ENCODE measurements at regions not wholly inside any gene's neighbourhood (a gene's known extent, or its start where the extent isn't known, plus 50 kb on each side); places are given as distances from the start of the nearest gene placed in this dataset.
"Not testable (repeated sequence)": the region's sequence is repeated elsewhere in the genome, so short reads cannot be mapped to it uniquely, and the experiment has no call there.

DNA sequence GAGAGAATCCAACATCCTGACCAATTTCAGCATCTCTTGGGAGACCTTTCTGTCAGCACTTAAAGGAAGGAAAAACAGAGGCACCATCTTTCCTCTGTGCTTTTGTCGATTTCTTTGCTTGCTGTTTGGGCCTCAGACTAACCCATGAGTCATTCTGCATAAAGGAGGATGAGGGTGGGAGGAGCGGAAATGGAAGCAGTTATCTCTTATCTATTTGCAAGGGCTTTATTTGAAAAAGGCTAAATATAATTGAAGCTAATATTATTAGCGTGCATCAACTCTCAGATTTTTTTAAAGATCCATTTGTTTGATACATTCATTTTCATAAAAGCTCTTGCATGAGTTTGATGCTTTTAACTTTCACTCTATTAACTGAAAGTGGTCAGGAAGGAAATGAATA lies 72.9 kb downstream of the ZNF622 start:
- DNase-seq (ENCODE audit: low spot score): peak; percentile 16

DNA sequence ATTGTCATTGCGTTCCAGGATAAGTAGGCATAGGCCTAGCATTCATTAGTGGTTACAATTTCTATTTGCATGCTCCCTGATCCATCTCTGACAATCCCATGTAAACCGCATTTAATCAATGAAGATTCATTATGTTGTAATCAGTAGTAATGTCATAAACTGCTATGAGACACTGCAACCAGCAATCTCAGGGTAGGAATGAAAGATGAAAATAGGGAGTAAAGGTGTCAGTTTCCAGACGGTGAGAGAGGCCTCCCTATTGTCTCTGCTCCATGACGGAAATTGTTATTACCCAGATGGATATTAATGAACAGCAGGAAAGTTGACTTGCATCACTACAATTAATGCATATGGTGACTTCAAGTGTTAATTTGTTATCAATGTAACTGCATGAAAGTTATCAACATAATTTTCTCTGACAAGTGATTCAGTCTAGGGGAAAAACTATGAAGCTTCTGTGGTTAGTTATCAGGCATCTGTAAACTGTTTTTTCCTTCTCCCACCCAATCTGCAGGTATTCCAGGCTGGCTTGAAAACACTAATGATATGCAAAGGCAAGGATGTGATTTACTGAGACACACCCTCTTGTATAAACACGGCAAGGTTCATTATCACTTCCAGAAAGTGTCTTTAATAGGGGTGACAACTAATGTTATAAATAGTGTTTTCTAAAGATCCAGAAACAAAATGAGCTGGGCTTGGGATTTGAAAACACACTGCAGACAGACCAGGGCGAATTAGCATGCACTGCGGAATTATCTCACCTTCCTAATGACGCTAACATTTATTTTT lies 73.5 kb downstream of the ZNF622 start:
- no peak for DNase-seq (ENCODE audit: low spot score)

DNA sequence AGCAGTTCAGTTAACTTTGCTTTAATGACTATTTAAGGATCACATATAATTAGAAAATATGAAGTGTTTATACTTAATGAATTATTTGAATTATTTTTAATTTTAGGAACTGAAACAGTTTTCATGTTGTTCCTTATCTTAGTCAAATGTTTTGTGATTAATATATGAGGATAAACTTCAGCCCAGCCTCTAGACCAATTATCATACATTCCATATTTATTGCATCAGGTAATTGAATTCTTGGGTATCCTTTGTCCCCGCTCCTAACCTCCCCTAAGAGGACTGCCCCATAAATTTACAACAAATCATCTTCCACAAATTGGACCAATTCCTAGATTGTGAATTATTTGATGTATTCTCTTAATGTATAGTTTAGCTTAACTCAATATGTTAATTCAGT lies 74.8 kb downstream of the ZNF622 start:
- DNase-seq (ENCODE audit: low spot score): no peak

DNA sequence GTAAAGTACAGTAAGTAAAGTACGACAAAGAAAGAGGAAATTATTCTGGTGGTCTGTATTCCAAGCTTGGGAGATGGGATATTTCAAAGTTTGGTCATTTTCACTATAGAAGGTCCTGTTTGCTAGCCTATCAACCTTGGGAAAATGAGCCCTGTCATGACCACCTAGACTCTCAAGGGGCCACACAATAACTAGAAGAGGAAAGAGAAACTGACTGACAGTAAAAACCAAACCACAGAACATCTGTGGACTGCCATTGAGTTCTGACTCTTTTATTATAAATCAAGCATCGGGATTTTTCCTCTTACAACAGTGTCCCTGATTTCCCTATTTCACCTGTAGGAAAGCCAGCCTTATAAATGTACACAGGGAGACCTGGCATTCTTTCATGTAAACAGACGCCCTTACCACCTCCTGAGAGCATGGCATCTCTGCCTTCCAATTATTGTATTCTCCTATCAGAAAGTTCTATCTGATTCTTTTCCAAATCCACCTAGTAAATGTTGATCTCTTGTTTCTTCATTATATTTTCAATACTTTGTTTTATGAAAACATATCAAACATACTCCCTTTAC lies 80.0 kb downstream of the ZNF622 start:
- DNase-seq (ENCODE audit: low spot score): no peak

DNA sequence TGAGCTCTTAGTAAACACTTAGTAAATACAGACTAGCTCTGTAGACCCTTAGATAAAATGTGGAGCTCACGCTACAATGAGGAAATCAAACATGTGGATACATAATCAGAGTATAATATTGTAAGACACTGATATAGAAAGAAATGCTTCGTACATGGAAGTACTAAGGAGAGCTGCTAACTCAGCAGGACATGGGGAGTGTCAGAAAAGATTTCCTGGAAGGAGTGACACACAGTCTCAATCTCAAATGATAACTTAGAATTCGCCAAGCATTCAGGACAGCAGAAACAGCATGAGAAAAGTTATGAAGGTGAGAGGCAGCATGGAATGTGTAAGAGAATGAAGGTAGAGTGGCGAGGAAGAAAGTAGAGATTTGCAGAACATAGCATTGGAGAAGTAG lies 80.8 kb downstream of the ZNF622 start:
- DNase-seq (ENCODE audit: low spot score): no peak

DNA sequence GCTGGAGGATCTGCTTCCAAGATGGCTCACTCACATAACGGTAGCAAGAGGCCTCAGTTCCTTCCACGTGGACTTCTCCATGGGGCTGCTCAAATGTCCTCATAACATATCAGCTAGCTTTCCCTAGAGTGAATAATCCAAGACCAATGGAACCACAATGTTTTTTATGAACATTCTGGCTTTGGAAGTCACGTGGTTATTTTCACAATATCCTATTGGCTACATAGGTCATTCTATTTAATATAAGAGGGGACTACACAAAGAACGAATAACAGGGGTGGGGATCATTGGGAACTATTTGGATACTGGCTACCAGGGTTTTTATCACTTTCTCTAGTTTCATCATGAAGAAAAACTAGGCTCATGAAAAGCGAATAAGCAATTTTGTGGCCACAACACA lies 81.4 kb downstream of the ZNF622 start:
- no peak for DNase-seq (ENCODE audit: low spot score)

DNA sequence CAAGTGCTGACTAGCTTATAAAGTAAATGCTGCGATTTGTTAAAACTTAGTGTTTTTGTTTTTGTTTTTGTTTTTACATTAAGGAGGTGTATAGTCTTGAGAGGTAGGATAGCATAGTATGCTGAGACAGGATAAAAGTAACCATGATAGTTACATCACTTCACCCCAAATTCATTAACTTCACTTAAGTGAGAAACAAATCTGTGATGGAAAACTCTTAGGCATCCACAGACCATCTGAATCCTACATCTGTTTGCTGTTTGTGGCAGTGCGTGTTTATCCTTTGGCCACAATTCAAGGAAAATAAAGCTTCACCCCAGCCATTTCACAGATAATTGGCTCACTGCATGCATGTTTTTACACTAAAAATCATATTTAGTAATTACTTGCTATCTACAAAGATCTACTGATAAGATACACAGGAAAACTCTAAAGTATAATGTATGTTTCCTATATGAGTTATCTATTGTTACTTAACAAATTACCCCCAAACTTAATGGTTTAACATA lies 82.0 kb downstream of the ZNF622 start:
- no peak for DNase-seq (ENCODE audit: low spot score)

DNA sequence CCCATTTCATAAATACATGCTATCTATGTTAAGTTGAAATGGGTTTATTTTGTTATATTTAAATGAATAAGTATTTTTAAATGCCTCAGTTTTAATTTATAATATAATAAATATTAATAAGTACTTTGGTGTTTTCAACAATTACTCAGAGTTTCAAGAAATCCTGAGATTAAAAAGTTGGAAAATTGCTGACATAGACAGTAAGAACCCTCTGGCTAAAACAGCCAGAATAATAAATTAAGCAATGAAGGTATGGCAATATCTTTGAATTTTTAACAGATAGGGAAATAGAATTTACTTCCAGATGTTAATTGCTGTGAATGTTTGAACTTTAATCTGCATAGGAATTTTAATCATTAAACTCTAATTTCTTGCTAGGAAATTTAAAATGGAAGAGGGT lies 83.6 kb downstream of the ZNF622 start:
- DNase-seq (ENCODE audit: low spot score): no peak

DNA sequence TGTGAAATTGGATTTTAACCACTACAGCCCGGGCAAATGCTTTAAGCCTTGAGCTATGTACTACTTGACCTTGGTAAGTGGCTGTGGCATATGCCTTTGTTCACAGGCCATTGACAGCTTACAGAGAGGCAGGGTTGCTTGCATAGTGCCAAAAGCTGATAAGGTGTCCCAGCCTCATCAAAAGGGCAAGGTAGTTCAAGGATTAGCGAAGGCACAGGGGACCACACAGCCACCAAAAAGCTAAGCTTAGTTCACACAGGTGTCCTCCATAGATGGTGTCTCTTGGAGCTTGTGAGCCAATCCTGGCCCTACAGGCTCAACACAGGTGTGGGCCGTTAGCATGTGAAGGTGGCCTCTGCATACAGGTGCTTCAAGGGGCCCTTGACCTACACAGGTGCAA lies 86.8 kb downstream of the ZNF622 start:
- no peak for DNase-seq (ENCODE audit: low spot score)

DNA sequence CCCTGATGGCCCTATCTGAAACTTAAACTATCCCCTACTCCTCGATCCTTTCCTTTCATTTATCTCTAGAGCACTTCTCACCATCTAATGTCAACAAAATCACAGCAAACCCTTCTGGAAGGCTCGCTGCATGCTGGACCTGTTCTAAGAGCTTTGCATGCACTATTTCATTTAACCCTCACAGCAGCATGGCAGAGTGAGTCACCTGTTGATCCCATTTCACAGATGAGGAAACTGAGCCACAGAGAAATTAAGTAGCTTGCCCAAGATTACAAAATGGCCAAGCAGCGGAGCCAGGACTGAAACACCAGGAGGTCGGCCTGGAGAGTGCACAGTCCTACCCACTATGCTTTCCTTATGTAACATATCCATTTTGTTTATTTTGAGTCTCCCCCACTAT lies 93.1 kb downstream of the ZNF622 start:
- no peak for DNase-seq (ENCODE audit: low spot score)

DNA sequence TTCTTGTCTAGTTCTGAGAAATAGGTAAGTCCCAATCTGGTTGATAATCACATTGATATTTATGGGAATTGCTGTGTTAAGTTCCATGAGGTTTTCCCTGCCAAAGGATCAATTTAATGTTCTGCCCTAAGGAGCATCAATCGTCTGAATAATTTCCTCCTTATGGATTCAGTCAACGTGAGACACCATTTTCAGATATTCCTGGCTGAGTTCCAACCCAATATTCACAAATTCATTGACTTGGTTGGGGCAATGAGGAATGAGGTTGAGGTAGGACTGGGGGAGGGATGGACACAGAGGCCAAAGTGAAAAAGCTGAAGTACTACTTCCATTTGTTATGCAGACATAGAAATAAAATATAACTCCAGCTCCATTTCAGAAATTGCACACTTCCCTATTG lies 99.1 kb downstream of the ZNF622 start:
- DNase-seq (ENCODE audit: low spot score): no peak

DNA sequence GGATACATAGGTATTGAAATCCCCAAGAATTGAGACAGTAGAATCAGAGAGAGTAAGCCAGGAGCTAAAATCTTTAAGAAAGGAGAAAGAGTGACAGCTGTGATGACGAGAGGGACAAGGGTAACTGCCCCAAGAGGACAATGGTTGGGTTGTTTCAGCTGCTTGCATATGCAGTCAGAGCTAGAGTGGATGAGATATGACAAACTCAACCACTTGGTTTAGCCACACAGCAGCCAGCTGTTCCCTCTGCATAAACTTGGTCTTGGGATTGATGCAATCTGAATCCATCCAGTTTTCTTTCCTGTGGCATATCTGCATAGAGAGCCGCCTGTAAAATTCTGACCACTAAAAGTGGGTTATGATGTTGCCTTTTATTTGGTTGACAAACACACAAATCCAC lies 100.7 kb downstream of the ZNF622 start:
- DNase-seq (ENCODE audit: low spot score): no peak

DNA sequence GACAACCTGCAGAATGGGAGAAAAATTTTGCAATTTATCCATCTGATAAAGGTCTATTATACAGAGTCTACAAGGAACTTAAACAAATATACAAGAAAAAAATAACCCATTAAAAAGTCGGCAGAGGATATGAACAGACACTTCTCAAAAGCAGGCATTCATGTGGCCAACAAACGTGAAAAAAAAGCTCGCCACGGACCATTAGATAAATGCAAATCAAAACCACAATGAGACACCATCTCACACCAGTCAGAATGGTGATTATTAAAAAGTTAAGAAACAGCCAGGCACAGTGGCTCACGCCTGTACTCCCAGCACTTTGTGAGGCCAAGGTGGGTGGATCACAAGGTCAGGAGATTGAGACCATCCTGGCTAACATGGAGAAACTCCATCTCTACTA lies 112.2 kb downstream of the ZNF622 start:
- not testable (repeated sequence) for DNase-seq (ENCODE audit: low spot score)

DNA sequence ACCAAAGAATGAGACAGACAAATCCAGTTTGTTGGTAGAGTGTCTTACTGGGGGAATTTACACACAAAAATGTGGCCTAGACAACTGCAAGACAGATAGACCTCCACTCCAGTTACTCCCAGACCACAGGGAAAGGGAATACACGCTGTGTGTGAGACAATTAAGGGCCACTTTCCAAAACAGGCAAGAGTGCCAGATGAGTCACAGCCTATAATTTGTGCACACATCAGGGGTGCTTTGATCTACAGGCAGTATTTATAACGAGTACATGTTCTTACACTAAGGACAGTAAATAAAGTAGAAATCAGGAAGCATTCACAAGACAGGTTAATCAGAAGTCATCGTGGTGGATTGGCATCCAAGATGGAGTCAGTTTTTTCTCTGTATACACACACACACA lies 114.8 kb downstream of the ZNF622 start:
- no peak for DNase-seq (ENCODE audit: low spot score)

DNA sequence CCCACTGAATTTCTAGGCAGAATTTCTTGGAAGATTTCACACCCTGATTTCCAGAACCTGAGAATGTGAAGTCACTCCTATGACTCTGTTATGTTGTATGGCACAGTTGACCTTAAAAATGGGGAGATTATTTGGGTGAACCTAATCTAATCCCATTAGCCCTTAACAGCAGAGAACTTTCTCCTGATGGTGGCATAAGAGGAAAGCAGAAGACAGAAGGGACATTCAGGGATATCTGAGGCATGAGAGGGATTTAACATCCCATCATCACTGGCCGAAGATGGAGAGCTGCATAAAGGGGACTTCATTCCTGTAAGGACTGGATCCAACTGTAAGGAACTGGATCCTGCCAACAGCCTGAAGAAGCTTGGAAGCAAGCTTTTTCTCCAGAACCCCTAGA lies 119.2 kb downstream of the ZNF622 start:
- no peak for DNase-seq (ENCODE audit: low spot score)

DNA sequence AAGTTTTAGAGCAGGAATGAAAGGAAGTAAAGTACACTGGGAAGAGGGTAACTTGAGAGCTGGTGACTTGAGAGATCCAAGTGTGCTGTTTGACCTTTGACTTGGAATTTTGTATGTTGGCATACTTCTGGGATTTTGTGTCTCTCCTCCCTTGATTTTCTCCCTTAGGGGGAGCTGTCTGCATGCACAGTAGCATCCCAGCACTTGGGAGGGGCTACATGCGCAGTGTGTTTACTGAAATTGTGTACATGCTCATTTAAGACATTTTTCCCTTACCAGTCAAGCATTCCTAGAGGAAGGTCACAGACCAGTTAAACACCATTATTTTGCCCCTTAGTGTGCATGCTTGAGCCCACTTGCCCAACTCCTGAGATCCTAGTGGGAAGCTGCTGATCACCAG lies 120.1 kb downstream of the ZNF622 start:
- no peak for DNase-seq (ENCODE audit: low spot score)

DNA sequence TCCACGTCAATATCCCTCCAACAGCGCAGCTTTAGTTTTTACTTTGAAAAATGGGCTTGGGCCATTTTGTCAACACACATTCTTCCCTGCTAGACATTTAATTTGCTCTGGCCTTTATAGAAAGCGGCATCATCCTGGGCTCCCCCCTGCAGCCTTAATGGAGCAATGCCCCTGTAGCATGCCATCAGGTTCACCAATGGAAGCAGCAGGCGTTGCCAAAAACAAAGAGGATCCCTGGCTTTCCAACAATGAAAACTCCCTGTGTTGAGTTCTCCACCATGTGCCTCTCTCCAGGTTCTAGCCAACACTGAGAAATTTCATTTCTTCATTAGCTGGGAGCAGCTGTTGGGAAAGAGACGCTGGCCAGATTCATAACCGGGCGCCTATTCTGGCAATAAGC lies 139.5 kb downstream of the ZNF622 start:
- DNase-seq (ENCODE audit: low spot score): no peak

DNA sequence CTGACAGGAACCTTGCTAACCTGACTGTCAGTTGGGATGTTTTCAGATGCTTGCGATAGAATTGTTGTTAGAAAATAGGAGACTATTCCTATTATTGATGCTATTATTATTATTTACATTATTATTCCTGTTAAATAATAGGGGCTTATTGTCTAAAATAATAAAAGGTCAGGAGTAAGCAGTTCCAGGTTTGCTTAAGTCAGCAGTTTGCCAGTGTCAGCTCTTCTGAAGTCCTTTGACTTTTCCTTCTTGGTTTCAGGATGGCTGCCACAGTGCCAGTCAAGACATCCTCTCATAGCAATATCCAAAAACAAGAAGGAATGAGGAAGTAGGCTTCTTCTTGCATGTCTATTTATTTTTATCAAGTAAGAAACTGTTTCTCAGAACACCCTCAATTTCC lies 141.7 kb upstream of the MARCHF11 start:
- no peak for DNase-seq (ENCODE audit: low spot score)

DNA sequence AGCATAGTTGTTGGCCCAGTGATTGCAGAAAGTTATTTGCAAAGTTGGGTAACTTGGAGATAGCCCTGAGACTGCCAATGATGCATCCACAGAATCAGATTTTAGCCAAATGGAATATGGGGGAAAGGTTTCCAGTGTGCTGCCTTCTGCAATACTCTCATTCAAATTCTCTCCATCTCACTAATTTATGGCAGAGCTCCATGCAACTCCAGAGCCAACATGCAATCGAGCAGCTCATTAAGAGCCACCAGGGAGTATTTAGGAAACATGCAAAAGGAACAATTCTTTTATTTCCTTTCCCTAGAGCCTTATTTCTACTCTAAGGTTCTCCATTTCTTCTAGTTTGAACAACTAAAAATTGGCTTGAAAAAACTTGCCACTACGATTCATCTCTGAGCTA lies 135.9 kb upstream of the MARCHF11 start:
- DNase-seq (ENCODE audit: low spot score): no peak

DNA sequence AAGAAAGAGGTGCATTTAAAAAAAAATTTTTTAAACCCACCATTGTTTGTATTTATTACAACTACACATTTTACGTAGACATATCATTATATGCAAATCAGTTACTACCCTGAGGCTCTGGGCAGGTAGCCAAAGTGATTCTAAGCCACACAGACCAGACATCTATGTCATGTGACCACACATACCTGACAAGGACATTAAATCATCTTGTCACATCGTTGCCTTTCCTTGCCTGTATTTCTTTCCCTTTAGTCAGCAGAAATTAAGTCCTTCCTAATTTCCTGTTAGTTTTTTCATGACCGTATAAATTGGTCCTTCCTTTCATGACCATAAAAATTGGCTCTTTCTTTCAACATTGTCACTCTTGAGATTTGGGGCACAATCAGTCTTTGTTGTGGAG lies 134.2 kb upstream of the MARCHF11 start:
- DNase-seq (ENCODE audit: low spot score): no peak

DNA sequence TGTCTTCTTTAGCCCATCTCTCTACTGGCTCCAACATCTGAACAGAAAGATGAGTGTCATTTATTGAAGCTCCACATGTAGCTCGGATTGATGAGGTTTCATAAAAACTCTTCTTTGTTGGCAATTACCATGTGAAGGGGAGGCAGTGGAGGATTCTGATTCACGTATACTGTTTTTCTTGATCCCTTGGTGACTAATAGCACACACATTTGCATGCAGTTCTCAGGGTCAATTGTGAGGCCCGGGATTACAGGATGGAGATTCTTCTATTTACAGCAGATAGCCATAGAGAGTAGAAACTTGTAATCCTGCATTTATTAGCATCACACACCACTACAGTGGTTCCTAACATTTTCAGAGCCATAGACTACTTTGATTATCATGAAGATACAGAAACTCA lies 133.2 kb upstream of the MARCHF11 start:
- no peak for DNase-seq (ENCODE audit: low spot score)

DNA sequence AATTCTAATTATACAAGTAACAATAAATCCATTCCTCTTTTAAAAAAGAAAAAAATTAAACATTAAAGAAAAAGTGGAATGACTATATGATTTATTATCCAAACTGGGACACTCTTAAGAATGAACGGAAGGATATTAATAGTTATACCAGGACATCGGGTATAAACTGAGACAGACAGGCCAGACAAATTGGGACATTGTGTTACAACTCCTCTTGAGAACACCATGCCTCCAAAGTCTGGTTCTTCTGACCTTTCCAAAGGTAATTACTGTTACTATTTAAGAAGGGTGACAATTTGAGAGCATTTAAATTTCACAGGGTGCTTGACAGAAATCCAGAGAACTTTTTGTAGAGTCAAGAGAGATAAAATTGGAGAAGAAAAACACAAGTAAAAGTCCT lies 132.1 kb upstream of the MARCHF11 start:
- DNase-seq (ENCODE audit: low spot score): no peak

DNA sequence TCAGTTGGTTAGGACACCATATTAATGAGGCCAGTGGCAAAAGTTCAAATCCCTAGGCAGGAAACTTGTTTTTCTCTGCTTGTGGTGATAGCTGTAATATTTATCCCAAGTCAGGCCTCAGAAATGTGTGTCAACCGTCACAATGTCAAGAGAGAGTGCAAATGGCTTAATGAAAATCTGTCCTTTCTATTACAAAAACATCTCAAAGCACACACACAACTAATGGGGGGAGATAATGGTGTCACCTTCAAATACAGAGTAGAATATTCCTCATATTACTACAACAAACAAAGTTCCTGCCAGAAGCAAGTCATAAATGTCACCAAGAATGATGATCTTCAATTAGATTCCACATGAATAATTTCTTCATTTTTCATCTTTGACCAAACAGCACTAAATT lies 127.2 kb upstream of the MARCHF11 start:
- DNase-seq (ENCODE audit: low spot score): no peak

DNA sequence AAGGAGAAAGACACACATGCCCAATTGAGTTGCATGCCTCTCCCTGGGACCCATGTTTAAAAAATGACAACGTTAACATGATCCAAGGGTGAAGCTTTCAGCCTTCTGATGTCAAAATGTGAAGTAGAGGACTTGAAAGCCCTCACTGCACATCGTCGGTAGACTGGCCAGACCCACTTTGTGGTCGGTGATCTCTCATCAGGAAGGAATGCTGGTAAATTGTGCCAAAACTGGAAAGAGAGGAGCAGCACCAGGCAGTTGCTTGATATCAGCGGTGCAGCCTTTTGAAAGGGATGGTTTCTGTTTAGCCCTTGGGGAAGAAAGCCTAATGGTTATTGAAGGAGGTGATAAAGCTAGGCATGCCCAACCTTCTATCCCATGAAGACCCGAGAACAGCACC lies 125.3 kb upstream of the MARCHF11 start:
- DNase-seq (ENCODE audit: low spot score): peak; percentile 5
